HS-27A (cell line): ENCODE measurements at regions not wholly inside any gene's neighbourhood (a gene's known extent, or its start where the extent isn't known, plus 50 kb on each side); places are given as distances from the start of the nearest gene placed in this dataset.

ENCODE experiments used
- DNase-seq: peaks from one replicate; pipeline ENCODE4 v3.0.0-alpha.2; 2012; ENCODE audit warnings: low read depth, missing footprints

DNA sequence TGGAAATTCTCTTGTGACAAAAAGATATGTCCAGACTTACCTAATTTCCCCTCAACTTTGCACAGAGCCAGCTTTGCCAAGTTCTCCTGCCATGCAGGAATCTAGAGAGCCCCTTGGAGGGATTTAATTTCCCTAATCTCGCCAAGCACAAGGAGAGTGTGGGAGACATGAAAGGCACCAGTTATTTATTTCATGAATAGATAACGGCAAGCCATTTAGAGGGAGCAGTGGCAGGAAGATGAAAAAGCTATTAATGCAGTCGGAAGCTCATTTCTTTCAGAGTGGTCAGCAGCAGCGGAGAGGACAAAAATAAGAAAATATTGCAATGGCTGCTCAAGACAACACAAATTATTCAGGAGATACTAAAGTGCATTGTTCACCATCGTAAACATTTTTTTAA lies 150.9 kb upstream of the WSCD2 start:
- DNase-seq: no peak

DNA sequence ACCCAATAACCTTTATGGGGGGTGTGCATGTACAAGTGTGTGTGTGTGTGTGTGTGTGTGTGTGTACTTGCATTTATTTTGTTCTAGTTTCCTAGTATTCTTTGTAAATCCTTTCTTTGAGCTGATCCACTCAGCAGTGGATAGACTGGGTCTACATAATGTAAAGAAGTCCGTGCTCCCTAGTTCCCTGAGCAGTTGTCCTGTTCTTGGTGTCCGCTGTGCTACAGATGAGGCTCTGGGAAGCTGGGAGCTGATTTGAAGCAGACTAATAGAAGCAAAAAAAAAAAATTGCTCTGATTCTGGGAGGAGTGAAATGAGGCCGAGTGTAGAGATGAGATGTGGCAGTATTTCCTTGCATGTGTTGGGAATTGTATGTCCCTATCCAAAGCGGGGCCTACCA lies 150.4 kb upstream of the WSCD2 start:
- no peak for DNase-seq

- DNase-seq: peak; percentile 9
Observed at GRCh38 chr12:107983756-107984472, 145.2 kb upstream of the WSCD2 start.

DNA sequence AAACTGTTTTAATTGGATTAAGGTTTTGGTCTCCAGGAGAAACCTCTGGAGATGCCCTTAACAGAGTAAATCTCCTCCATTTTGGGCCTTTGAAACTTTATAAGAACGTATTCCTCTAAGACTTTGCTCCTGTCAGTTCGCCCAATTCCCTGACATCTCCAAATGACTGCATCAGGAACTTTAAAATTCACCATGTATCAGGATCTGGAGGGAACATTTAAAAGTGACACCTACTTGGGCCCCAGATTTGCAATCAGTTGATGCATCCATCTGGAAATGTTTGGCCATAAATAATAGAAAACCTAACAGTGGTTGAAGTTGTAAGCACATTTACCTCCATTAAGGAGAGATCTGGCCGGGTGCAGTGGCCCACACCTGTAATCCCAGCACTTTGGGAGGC lies 144.1 kb upstream of the WSCD2 start:
- no peak for DNase-seq

DNA sequence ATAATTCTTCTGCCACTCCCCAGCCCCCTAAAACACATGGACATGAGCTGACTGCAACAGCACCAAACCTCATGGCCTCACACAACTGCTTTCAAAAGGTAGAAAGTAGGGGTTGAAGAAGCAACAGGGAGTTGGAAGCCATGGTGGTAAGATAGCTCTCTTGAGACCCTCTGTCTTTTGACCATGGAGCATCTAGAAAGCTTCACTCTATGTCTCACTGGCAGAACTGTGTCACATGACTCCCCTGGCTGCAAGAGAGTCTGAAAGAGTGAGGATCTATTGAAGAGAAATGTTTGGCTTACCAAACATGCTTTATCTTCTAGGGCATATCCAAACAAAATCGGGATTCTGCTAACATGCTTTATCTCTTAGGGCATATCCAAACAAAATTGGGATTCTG lies 142.9 kb upstream of the WSCD2 start:
- no peak for DNase-seq

DNA sequence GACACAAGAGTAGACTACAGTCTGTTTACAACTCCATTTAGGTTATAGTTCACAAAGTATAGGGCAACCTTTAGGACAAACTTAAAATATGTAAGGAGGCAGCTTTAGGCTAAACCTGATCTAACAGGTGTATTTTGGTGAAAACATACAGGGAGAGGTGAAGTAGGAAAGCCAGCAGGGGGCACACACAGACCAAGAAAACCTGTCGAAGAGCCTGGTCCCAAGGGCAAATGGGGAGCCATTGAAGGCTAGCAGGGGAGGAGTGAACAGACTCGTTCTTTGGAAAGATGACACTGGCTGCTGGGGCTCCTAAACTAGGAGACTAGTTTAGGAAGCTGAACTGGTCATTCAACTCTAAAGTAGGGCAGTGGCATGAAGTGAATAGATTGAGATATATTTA lies 138.8 kb upstream of the WSCD2 start:
- no peak for DNase-seq

DNA sequence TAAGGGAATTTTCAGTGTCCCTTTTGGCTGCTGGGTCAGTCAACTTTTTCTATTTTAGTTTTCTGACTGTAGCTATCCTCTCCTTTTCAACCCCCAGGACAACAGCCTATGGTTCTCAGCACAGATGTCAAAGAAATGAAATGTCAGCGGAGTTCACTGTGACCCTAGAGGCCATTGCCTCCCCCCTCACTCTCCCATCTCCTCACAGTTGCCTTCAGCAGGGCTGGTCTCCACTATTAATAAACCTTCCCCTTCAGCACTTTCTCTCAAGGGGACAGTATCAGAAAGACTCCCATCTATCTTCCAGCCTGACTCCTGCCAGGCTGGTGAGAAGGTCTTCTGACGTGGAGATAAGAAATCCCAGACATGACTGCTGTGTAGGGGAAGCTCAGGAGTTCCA lies 137.1 kb upstream of the WSCD2 start:
- DNase-seq: no peak

DNA sequence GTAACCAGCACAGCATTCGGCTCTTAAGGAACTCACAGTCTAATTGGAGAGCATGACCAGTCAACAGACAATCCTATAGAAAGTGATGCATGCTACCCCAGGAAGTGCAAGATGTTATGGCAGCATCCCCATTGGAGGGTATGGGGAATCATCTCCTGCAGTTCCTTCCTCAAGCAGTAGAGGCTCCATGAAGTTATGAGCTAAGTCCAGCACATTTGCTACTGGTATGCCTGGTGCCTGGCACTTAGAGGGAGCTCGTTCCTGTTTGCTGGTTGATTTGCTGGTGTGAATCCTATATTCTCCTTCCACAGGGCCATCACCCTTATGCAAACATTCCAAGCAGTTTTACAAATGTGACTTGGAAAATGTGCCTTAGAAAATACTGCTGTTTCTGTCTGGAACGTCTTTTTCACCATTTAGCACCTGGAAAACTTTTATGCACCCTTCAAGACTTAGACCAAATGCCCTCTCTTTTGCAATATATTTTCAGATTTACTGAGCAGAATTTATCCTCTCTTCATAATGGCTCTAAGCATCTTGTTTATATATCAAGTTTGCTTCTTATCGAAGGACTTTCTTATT lies 136.1 kb upstream of the WSCD2 start:
- peak; percentile 4 for DNase-seq

DNA sequence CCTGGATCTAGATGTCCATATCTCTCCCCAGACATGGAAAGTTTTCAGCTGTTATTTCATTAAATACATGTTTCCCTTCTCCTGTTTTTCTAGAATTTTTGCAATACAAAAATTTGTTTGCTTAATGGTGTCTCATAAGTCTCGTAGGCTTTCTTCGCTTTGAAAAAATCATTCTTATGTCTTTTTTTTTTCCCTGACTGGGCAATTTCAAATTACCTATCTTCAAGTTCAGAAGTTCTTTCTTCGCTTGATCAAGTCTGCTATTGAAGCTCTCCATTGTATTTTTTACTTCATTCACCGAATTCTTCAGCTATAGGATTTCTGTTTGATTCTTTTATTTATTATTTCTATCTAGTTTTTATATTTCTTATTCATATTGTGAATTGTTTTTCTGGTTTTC lies 130.2 kb upstream of the WSCD2 start:
- no peak for DNase-seq

- no peak for DNase-seq
Observed at GRCh38 chr12:108000111-108000510, 129.0 kb upstream of the WSCD2 start.

- no peak for DNase-seq
Observed at GRCh38 chr12:108004319-108004718, 124.8 kb upstream of the WSCD2 start.

- DNase-seq: no peak
Observed at GRCh38 chr12:108008163-108008905, 120.8 kb upstream of the WSCD2 start.

DNA sequence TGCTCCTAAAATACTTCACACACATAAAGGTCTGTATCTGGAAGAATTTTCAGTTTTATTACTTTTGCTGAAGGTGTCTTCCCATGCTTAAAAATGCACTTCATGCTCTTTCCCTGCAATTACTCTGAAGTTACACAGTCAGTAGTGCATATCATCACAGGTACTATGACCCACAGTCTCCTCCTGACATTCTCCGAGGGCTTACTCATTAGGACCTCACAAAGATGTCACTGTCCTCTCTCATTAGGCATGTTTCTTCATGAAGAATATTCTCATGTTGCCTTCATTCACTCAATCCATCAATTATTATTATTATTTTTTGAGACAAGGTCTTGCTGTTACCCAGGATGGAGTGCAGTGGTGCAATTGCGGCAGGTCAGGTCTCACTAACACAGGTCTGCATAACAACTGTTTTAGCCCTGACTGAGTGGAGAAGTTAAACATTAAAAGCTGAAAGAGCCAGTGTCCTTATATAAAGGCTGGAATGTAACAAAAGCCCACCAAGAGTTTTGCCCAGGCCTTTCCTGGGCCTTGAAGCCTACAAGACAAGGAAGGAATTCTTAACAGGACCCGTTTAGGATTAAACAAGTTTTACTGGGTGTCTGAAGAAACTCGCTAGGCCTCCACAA lies 119.5 kb upstream of the WSCD2 start:
- no peak for DNase-seq

- no peak for DNase-seq
Observed at GRCh38 chr12:108016022-108016564, 113.0 kb upstream of the WSCD2 start.

DNA sequence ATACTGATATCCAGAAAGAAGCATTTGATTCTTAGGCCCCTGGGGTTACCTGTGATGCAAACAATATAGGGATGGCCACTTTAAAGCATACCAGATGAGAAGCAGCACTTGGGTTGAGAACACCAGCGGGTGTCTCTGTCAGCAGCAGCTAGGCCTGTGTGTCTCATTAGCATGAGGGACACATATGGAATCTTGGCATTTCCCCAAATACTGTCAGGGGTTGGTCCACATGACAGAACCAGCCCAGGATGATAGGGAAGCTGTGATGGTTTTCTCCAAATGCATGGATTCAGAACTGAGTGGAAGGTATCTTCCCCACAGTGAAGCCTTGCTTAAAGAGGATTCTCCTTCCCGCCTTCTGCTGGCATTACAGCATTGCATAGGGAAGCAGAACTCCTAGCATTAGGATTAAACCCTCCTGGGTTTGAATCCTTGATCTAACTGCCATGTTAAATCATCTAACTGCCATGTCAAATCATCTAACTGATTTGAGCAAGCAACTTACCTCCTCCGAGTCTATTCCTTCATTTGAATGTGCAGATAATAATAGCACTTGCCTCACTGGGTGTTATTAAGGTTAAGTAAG lies 111.5 kb upstream of the WSCD2 start:
- no peak for DNase-seq

- no peak for DNase-seq
Observed at GRCh38 chr12:108019862-108020261, 109.2 kb upstream of the WSCD2 start.

DNA sequence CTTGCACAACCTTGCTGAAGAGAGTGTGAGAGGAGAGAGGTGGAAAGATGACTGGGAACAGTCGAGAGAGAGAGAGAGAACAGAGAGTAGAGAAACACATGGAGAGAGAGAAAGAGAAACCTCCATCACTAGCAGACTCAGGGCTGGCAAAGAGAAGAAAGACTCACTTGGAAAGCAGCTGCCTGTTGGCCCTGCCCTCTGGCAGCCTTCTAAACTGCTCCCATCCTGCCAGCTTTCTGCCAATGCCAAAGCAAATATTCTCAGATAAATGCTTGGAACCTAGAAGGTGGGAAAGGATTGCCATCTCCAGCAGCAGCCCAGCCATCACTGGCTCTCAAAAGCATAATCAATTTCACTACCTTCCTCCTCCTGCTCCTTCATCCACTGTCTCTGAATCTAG lies 107.9 kb upstream of the WSCD2 start:
- no peak for DNase-seq

GRCh38 chr12:108021949-108022522 lies 107.1 kb upstream of the WSCD2 start:
- no peak for DNase-seq

DNA sequence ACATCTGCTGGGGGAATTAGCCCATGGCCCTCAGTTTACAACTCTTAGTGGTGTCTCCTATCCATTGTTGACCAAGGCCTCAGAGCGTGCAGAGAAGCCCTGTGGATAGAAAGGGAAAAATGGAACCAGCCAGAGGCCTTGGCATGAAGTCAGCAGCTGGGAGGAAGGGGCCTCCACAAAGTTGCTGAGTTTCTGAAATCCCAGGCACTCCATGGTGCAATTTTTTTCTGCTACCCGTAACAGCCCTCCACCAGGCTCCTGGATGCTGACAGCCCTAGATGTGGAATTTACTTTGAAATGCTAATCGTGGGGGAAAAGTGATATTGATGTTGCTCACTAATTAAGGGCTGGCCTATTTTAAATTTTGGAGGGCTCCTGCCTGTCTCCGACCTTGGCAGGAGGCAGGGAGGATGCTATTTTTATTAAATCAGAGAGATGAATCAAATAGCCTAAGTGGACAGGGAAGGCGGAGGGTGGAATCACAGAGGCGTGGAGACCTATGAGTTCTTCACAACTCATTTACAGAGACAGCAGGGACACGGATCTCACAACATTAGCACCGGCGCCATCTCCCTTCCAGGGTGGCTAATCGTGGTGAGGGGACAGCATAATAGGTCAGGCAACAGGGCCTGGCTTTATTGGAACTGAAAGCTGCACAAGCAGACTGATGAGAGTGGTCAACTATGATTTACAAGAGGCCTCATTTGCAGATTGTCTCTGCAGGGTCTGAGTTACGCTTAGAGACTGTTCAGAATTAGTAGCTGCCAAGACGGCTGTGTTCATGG lies 99.8 kb upstream of the WSCD2 start:
- DNase-seq: no peak

DNA sequence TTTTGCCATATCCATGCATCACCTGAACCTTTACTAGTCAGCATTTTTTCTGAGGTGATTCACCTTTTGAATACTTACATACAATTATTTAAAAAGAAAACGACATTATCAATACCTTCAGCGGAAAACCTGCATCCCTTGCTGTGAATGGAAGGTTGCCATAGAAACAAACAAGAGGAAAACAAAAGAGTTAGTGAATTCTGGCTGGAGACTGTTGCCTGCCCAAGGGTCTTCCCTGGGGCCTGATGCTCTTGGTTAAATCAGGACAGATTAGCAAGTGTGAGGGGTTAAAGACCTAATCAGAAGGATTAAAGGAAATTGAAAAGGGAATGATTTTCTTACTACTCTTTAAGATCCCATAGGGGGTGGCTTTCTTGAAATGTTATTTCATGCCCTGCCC lies 96.0 kb upstream of the WSCD2 start:
- no peak for DNase-seq

DNA sequence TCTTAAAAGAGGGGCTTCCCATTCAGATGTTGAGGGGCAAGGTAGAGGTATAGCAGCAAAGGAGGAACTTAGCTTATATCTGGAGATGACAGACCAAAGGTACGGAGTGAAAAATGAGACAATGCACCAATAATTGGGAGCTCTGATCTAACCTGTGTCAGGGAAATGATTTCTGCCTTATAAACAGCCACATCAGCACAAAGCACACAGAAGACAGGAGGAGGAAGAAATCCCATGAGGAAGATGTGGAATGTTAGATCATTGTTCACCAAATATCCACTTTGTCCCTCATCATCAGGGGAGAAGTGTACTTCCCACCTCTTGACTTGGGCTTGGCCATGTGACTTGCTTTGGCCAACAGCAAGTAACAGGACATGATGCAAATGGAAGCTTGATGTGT lies 93.7 kb upstream of the WSCD2 start:
- DNase-seq: no peak
